H1 (cell line): ENCODE measurements at regions not wholly inside any gene's neighbourhood (a gene's known extent, or its start where the extent isn't known, plus 50 kb on each side); places are given as distances from the start of the nearest gene placed in this dataset.

Source experiments
- CBX5 ChIP-seq: fragments of 300-800, 300-1000 bp; sonication (generic); IDR thresholded peaks from 2 replicates; pipeline ENCODE4 v1.7.1; 2016; ENCODE audit warnings: antibody characterized with exemption, low read length, low read depth
- EP300 ChIP-seq, 2 experiments: IDR thresholded peaks; 1 replicate in 1 of 2; 2 replicates in 1 of 2; pipeline ENCODE4 v1.6.1; 2011 to 2012; ENCODE audit warnings: low read depth in 2 of 2, low read length in 2 of 2, mild to moderate bottlenecking in 2 of 2, borderline replicate concordance in 1 of 2, inconsistent platforms in 1 of 2, moderate library complexity in 1 of 2
- JUND ChIP-seq: IDR thresholded peaks from 2 replicates; pipeline ENCODE4 v1.6.1; 2011; ENCODE audit warnings: mild to moderate bottlenecking, improper control_type of control experiment, low read length
- KDM4A ChIP-seq: IDR thresholded peaks from one replicate; pipeline ENCODE4 v1.7.1; 2012; ENCODE audit warnings: low read depth, mild to moderate bottlenecking, moderate library complexity, low read length, inconsistent platforms; ENCODE audit not compliant: severe bottlenecking
- KDM5A ChIP-seq: fragments of 200-600 bp; IDR thresholded peaks from 2 replicates; pipeline ENCODE4 v1.7.1; 2012; ENCODE audit warnings: mild to moderate bottlenecking, low read length, inconsistent platforms, mixed read lengths
- POLR2A ChIP-seq, 2 experiments: IDR thresholded peaks; 1 replicate in 1 of 2; 2 replicates in 1 of 2; pipeline ENCODE4 v1.6.1; 2011; ENCODE audit warnings: low read depth in 2 of 2, low read length in 2 of 2, mild to moderate bottlenecking in 2 of 2; ENCODE audit errors: control extremely low read depth in 1 of 2
- RAD21 ChIP-seq, 2 experiments: IDR thresholded peaks in 1 of 2; conservative IDR thresholded peaks in 1 of 2; 2 replicates each; pipeline ENCODE4 v1.6.1; 2011; ENCODE audit warnings: low read depth in 2 of 2, low read length in 2 of 2, improper control_type of control experiment in 1 of 2, inconsistent platforms in 1 of 2, mild to moderate bottlenecking in 1 of 2, moderate library complexity in 1 of 2
- TF ChIP-seq, protein P1 (sequence below): fragments of 300-600 bp; sonication (generic); IDR thresholded peaks from 2 replicates; pipeline ENCODE4 v1.7.1; 2012; ENCODE audit warnings: low read length, moderate library complexity, mild to moderate bottlenecking, inconsistent platforms; ENCODE audit not compliant: insufficient replicate concordance

- TF ChIP-seq, protein P1, sequence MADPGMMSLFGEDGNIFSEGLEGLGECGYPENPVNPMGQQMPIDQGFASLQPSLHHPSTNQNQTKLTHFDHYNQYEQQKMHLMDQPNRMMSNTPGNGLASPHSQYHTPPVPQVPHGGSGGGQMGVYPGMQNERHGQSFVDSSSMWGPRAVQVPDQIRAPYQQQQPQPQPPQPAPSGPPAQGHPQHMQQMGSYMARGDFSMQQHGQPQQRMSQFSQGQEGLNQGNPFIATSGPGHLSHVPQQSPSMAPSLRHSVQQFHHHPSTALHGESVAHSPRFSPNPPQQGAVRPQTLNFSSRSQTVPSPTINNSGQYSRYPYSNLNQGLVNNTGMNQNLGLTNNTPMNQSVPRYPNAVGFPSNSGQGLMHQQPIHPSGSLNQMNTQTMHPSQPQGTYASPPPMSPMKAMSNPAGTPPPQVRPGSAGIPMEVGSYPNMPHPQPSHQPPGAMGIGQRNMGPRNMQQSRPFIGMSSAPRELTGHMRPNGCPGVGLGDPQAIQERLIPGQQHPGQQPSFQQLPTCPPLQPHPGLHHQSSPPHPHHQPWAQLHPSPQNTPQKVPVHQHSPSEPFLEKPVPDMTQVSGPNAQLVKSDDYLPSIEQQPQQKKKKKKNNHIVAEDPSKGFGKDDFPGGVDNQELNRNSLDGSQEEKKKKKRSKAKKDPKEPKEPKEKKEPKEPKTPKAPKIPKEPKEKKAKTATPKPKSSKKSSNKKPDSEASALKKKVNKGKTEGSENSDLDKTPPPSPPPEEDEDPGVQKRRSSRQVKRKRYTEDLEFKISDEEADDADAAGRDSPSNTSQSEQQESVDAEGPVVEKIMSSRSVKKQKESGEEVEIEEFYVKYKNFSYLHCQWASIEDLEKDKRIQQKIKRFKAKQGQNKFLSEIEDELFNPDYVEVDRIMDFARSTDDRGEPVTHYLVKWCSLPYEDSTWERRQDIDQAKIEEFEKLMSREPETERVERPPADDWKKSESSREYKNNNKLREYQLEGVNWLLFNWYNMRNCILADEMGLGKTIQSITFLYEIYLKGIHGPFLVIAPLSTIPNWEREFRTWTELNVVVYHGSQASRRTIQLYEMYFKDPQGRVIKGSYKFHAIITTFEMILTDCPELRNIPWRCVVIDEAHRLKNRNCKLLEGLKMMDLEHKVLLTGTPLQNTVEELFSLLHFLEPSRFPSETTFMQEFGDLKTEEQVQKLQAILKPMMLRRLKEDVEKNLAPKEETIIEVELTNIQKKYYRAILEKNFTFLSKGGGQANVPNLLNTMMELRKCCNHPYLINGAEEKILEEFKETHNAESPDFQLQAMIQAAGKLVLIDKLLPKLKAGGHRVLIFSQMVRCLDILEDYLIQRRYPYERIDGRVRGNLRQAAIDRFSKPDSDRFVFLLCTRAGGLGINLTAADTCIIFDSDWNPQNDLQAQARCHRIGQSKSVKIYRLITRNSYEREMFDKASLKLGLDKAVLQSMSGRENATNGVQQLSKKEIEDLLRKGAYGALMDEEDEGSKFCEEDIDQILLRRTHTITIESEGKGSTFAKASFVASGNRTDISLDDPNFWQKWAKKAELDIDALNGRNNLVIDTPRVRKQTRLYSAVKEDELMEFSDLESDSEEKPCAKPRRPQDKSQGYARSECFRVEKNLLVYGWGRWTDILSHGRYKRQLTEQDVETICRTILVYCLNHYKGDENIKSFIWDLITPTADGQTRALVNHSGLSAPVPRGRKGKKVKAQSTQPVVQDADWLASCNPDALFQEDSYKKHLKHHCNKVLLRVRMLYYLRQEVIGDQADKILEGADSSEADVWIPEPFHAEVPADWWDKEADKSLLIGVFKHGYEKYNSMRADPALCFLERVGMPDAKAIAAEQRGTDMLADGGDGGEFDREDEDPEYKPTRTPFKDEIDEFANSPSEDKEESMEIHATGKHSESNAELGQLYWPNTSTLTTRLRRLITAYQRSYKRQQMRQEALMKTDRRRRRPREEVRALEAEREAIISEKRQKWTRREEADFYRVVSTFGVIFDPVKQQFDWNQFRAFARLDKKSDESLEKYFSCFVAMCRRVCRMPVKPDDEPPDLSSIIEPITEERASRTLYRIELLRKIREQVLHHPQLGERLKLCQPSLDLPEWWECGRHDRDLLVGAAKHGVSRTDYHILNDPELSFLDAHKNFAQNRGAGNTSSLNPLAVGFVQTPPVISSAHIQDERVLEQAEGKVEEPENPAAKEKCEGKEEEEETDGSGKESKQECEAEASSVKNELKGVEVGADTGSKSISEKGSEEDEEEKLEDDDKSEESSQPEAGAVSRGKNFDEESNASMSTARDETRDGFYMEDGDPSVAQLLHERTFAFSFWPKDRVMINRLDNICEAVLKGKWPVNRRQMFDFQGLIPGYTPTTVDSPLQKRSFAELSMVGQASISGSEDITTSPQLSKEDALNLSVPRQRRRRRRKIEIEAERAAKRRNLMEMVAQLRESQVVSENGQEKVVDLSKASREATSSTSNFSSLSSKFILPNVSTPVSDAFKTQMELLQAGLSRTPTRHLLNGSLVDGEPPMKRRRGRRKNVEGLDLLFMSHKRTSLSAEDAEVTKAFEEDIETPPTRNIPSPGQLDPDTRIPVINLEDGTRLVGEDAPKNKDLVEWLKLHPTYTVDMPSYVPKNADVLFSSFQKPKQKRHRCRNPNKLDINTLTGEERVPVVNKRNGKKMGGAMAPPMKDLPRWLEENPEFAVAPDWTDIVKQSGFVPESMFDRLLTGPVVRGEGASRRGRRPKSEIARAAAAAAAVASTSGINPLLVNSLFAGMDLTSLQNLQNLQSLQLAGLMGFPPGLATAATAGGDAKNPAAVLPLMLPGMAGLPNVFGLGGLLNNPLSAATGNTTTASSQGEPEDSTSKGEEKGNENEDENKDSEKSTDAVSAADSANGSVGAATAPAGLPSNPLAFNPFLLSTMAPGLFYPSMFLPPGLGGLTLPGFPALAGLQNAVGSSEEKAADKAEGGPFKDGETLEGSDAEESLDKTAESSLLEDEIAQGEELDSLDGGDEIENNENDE = no peak
- TF ChIP-seq CBX5 (no peak), RAD21 (IDR thresholded peaks at IDR 0.05 in 1 of 2, conservative IDR thresholded peaks at IDR 0.05 in 1 of 2; ENCODE audit: low read depth in 2 of 2, low read length in 2 of 2) (no peak), EP300 (IDR thresholded peaks at IDR 0.05; ENCODE audit: borderline replicate concordance in 1 of 2, low read depth in 2 of 2, low read length in 2 of 2) (no peak), JUND (no peak), KDM5A (no peak), POLR2A (IDR thresholded peaks at IDR 0.05; ENCODE audit: control extremely low read depth in 1 of 2, low read depth in 2 of 2, low read length in 2 of 2) (no peak), KDM4A (no peak)
These were observed 1241.5 kb upstream of the MIR17HG start (continued) for GRCh38 chr13:90105849-90106496.
